ENCODE measurements at regions not wholly inside any gene's neighbourhood (a gene's known extent, or its start where the extent isn't known, plus 50 kb on each side); places are given as distances from the start of the nearest gene placed in this dataset.
"Not testable (repeated sequence)": the region's sequence is repeated elsewhere in the genome, so short reads cannot be mapped to it uniquely, and the experiment has no call there.

GRCh38 chr3:70736009-70736408 is 423.6 kb upstream of the MDFIC2 start:
- DNase-seq: no peak

- DNase-seq: no peak
Measured at GRCh38 chr3:70734756-70735155, 422.3 kb upstream of the MDFIC2 start.

- no peak for DNase-seq
Measured at GRCh38 chr3:70731046-70731445, 418.6 kb upstream of the MDFIC2 start.

- DNase-seq: no peak
Measured at GRCh38 chr3:70729845-70730244, 417.4 kb upstream of the MDFIC2 start.

GRCh38 chr3:70728311-70728710 is 415.9 kb upstream of the MDFIC2 start:
- DNase-seq: no peak

- no peak for DNase-seq
Measured at GRCh38 chr3:70726961-70727360, 414.5 kb upstream of the MDFIC2 start.

- DNase-seq: no peak
Measured at GRCh38 chr3:70726096-70726938, 413.9 kb upstream of the MDFIC2 start.

GRCh38 chr3:70722018-70722417 is 409.6 kb upstream of the MDFIC2 start:
- no peak for DNase-seq

- DNase-seq: no peak
Measured at GRCh38 chr3:70716832-70717231, 404.4 kb upstream of the MDFIC2 start.

- DNase-seq: no peak
Measured at GRCh38 chr3:70712449-70713082, 400.1 kb upstream of the MDFIC2 start.

GRCh38 chr3:70703305-70704102 is 391.1 kb upstream of the MDFIC2 start:
- no peak for DNase-seq

GRCh38 chr3:70702132-70702531 is 389.7 kb upstream of the MDFIC2 start:
- DNase-seq: no peak

GRCh38 chr3:70684701-70685100 is 372.3 kb upstream of the MDFIC2 start:
- no peak for DNase-seq

GRCh38 chr3:70675810-70676209 is 363.4 kb upstream of the MDFIC2 start:
- DNase-seq: not testable (repeated sequence)

- no peak for DNase-seq
Measured at GRCh38 chr3:70658513-70659310, 346.3 kb upstream of the MDFIC2 start.

- no peak for DNase-seq
Measured at GRCh38 chr3:70657454-70657853, 345.0 kb upstream of the MDFIC2 start.

- DNase-seq: no peak
Measured at GRCh38 chr3:70647823-70648222, 335.4 kb upstream of the MDFIC2 start.

- DNase-seq: no peak
Measured at GRCh38 chr3:70647094-70647493, 334.7 kb upstream of the MDFIC2 start.

GRCh38 chr3:70646635-70647034 is 334.2 kb upstream of the MDFIC2 start:
- DNase-seq: no peak

GRCh38 chr3:70640481-70640880 is 328.0 kb upstream of the MDFIC2 start:
- no peak for DNase-seq

- no peak for DNase-seq
Measured at GRCh38 chr3:70635301-70635700, 322.9 kb upstream of the MDFIC2 start.

- DNase-seq: no peak
Measured at GRCh38 chr3:70631716-70632307, 319.4 kb upstream of the MDFIC2 start.

All from activated CD4-positive, alpha-beta T cell treated with anti-CD3 and anti-CD28 coated beads for 1 hour (primary cell).